ENCODE measurements at regions not wholly inside any gene's neighbourhood (a gene's known extent, or its start where the extent isn't known, plus 50 kb on each side); places are given as distances from the start of the nearest gene placed in this dataset.

DNA sequence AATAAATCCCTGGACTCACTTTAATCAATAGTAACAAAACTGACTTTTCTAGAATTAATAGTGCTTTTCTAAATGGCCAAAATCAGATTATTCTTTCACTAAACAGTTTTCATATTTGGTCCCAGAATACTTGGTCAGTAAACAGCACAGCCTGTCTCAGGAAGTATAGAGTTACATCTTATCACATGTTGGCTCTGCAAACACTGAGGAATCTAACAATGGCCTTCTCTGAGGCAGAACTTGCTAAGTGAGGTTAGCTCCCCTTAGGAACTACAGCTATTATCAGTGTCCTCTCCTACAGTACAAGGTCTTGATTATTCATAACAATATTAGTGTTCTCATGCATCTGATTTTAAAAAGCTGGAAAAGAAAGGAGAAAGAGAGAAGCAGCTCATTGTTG lies 1622.8 kb downstream of the HACE1 start:
- TF ChIP-seq ZNF138 (CRISPR knock-in tag; conservative IDR thresholded peaks at IDR 0.05): no peak
- no peak for TF ChIP-seq ATF3 (CRISPR knock-in tag; conservative IDR thresholded peaks at IDR 0.05)
- no peak for TF ChIP-seq SP1 (CRISPR knock-in tag; conservative IDR thresholded peaks at IDR 0.05)
- TF ChIP-seq, protein P1, sequence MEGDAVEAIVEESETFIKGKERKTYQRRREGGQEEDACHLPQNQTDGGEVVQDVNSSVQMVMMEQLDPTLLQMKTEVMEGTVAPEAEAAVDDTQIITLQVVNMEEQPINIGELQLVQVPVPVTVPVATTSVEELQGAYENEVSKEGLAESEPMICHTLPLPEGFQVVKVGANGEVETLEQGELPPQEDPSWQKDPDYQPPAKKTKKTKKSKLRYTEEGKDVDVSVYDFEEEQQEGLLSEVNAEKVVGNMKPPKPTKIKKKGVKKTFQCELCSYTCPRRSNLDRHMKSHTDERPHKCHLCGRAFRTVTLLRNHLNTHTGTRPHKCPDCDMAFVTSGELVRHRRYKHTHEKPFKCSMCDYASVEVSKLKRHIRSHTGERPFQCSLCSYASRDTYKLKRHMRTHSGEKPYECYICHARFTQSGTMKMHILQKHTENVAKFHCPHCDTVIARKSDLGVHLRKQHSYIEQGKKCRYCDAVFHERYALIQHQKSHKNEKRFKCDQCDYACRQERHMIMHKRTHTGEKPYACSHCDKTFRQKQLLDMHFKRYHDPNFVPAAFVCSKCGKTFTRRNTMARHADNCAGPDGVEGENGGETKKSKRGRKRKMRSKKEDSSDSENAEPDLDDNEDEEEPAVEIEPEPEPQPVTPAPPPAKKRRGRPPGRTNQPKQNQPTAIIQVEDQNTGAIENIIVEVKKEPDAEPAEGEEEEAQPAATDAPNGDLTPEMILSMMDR (IDR thresholded peaks at IDR 0.05): no peak
- no peak for TF ChIP-seq TCF7 (CRISPR knock-in tag; IDR thresholded peaks at IDR 0.05; ENCODE audit: low read depth)
- TF ChIP-seq, protein P2, sequence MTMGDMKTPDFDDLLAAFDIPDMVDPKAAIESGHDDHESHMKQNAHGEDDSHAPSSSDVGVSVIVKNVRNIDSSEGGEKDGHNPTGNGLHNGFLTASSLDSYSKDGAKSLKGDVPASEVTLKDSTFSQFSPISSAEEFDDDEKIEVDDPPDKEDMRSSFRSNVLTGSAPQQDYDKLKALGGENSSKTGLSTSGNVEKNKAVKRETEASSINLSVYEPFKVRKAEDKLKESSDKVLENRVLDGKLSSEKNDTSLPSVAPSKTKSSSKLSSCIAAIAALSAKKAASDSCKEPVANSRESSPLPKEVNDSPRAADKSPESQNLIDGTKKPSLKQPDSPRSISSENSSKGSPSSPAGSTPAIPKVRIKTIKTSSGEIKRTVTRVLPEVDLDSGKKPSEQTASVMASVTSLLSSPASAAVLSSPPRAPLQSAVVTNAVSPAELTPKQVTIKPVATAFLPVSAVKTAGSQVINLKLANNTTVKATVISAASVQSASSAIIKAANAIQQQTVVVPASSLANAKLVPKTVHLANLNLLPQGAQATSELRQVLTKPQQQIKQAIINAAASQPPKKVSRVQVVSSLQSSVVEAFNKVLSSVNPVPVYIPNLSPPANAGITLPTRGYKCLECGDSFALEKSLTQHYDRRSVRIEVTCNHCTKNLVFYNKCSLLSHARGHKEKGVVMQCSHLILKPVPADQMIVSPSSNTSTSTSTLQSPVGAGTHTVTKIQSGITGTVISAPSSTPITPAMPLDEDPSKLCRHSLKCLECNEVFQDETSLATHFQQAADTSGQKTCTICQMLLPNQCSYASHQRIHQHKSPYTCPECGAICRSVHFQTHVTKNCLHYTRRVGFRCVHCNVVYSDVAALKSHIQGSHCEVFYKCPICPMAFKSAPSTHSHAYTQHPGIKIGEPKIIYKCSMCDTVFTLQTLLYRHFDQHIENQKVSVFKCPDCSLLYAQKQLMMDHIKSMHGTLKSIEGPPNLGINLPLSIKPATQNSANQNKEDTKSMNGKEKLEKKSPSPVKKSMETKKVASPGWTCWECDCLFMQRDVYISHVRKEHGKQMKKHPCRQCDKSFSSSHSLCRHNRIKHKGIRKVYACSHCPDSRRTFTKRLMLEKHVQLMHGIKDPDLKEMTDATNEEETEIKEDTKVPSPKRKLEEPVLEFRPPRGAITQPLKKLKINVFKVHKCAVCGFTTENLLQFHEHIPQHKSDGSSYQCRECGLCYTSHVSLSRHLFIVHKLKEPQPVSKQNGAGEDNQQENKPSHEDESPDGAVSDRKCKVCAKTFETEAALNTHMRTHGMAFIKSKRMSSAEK (CRISPR knock-in tag; IDR thresholded peaks at IDR 0.05; ENCODE audit: borderline replicate concordance): no peak
- TF ChIP-seq JUN (CRISPR knock-in tag; IDR thresholded peaks at IDR 0.05): no peak
- TF ChIP-seq SMAD3 (CRISPR knock-in tag; IDR thresholded peaks at IDR 0.05; ENCODE audit: borderline replicate concordance): no peak
- no peak for TF ChIP-seq RELA (CRISPR knock-in tag; IDR thresholded peaks at IDR 0.05; ENCODE audit: borderline replicate concordance)
- no peak for TF ChIP-seq AR (CRISPR knock-in tag; IDR thresholded peaks at IDR 0.05)
- TF ChIP-seq, protein P3, sequence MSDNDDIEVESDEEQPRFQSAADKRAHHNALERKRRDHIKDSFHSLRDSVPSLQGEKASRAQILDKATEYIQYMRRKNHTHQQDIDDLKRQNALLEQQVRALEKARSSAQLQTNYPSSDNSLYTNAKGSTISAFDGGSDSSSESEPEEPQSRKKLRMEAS (CRISPR knock-in tag; IDR thresholded peaks at IDR 0.05): no peak
- TF ChIP-seq, protein P4, sequence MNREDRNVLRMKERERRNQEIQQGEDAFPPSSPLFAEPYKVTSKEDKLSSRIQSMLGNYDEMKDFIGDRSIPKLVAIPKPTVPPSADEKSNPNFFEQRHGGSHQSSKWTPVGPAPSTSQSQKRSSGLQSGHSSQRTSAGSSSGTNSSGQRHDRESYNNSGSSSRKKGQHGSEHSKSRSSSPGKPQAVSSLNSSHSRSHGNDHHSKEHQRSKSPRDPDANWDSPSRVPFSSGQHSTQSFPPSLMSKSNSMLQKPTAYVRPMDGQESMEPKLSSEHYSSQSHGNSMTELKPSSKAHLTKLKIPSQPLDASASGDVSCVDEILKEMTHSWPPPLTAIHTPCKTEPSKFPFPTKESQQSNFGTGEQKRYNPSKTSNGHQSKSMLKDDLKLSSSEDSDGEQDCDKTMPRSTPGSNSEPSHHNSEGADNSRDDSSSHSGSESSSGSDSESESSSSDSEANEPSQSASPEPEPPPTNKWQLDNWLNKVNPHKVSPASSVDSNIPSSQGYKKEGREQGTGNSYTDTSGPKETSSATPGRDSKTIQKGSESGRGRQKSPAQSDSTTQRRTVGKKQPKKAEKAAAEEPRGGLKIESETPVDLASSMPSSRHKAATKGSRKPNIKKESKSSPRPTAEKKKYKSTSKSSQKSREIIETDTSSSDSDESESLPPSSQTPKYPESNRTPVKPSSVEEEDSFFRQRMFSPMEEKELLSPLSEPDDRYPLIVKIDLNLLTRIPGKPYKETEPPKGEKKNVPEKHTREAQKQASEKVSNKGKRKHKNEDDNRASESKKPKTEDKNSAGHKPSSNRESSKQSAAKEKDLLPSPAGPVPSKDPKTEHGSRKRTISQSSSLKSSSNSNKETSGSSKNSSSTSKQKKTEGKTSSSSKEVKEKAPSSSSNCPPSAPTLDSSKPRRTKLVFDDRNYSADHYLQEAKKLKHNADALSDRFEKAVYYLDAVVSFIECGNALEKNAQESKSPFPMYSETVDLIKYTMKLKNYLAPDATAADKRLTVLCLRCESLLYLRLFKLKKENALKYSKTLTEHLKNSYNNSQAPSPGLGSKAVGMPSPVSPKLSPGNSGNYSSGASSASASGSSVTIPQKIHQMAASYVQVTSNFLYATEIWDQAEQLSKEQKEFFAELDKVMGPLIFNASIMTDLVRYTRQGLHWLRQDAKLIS (CRISPR knock-in tag; IDR thresholded peaks at IDR 0.05; ENCODE audit: borderline replicate concordance): no peak
- TF ChIP-seq ZNF423 (CRISPR knock-in tag; IDR thresholded peaks at IDR 0.05): no peak
- no peak for TF ChIP-seq TEAD4 (CRISPR knock-in tag; IDR thresholded peaks at IDR 0.05)

All from WTC11 (cell line).